ENCODE measurements at regions not wholly inside any gene's neighbourhood (a gene's known extent, or its start where the extent isn't known, plus 50 kb on each side); places are given as distances from the start of the nearest gene placed in this dataset.

DNA sequence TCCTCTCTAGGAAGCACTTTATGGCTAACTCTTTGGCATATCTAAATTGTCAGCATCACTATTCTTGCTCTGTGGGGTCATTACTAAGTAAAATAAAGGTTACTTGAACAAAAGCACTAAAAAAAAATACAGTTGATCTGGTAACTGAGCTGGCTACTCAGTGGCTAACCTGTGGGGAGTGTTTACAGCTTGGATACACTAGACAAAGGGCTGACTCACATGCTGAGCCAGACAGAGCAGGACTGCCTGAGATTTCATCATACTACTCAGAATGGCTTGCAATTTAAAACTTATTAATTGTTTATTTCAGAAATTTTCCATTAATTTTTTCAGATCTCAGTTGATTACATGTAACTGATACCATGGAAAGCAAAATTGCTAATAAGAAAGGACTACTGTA is 1690.4 kb upstream of the SLC39A10 start:
- Histone ChIP-seq H3K27ac (ENCODE audit: low read length) (no peak overlapping the region), H3K4me1 (ENCODE audit: control insufficient read depth in 1 of 2, extremely low read depth in 1 of 2, insufficient read depth in 2 of 2, low read length in 2 of 2) (no peaks in the 10 kb centered on the region), H3K9me3 (no peaks in the 10 kb centered on the region), H3K36me3 (ENCODE audit: control insufficient read depth in 2 of 2, extremely low read depth in 1 of 2, insufficient read depth in 1 of 2, low read length in 1 of 2) (no peaks in the 10 kb centered on the region), H3K4me3 (ENCODE audit: control insufficient read depth in 1 of 2, extremely low read depth in 1 of 2, low read length in 1 of 2) (no peak overlapping the region), H3K27me3 (replicated peaks in 1 of 2; ENCODE audit: control insufficient read depth in 2 of 2, extremely low read depth in 1 of 2, insufficient read depth in 2 of 2, low read length in 1 of 2) (no peaks in the 10 kb centered on the region)
- no peaks in the 10 kb centered on the region for H3K27me3 Mint-ChIP-seq
- H3K9me3 Mint-ChIP-seq = peaks cover 0 to 4% (median 1%) of the 10 kb centered on the region in 3 donors
- DNase-seq (no peak), ATAC-seq (replicated peaks in 1 of 4) (no peak)
- no peaks in the 10 kb centered on the region for H3K36me3 Mint-ChIP-seq
- no peak overlapping the region for H3K4me3 Mint-ChIP-seq
- no peaks in the 10 kb centered on the region for H3K4me1 Mint-ChIP-seq
- POLR2A ChIA-PET = no interaction called here
- H3K27ac Mint-ChIP-seq = no peak overlapping the region
- CTCF ChIA-PET = no interaction called here

DNA sequence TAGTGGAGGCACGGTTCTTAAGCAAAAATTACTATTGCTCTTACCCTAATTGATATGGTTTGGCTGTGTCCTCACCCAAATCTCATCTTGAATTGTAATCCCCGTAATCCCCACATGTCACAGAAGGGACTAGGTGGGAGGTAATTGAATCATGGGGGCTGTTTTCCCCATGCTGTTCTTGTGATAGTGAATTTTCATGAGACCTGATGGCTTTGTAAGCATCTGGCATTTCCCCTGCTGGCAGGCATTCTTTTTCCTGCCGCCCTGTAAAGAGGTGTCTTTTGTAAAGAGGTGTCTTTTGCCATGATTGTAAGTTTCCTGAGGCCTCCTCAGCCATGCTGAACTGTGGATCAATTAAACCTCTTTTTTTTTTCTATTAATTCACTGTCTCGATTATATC is 1691.8 kb upstream of the SLC39A10 start:
- DNase-seq = no peak

DNA sequence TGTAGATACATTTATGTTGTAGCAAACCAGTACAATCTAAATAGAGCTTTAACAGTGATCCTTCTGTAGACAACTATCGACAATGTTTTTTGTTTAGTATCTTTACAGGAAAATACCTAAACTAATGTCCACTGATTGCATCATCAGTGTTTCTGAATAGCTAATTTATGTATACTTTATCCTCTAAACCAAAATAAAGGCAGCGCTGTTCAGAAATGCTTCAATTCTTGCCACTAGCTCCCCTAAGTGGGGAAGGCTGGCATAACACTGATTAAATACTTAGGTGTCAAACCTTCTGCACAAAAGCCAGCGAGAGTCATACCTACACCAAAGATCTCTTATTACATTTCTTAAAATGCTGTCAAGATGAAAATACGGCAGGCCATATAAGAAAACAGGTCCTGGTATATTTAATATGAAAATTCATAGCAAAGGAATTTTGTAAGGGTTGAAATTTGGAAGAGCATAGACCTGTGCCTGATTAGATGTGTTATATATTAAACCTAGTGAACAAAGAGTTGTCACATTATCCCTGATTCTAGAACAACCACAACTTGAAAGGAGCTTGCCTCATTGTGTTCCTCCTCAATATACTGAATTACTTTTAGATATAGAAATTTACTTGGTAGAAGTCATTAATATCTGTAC is 1693.4 kb upstream of the SLC39A10 start:
- H3K27ac ChIP-seq (ENCODE audit: low read length) = no peak overlapping the region
- no CpG with 5 or more reads among the region's 4 CpGs for WGBS (ENCODE audit: insufficient coverage)
- H3K27me3 Mint-ChIP-seq = no peaks in the 10 kb centered on the region
- no peaks in the 10 kb centered on the region for H3K4me1 Mint-ChIP-seq
- H3K9me3 ChIP-seq = no peaks in the 10 kb centered on the region
- H3K27ac Mint-ChIP-seq = no peak overlapping the region
- ChIA-PET POLR2A (no interaction called here), CTCF (no interaction called here)
- no peaks in the 10 kb centered on the region for H3K9me3 Mint-ChIP-seq
- no peaks in the 10 kb centered on the region for H3K27me3 ChIP-seq (replicated peaks in 1 of 2; ENCODE audit: control insufficient read depth in 2 of 2, extremely low read depth in 1 of 2, insufficient read depth in 2 of 2, low read length in 1 of 2)
- no peaks in the 10 kb centered on the region for H3K36me3 ChIP-seq (ENCODE audit: control insufficient read depth in 2 of 2, extremely low read depth in 1 of 2, insufficient read depth in 1 of 2, low read length in 1 of 2)
- DNase-seq = no peak
- no peak for ATAC-seq (replicated peaks in 1 of 4)
- H3K4me1 ChIP-seq (ENCODE audit: control insufficient read depth in 1 of 2, extremely low read depth in 1 of 2, insufficient read depth in 2 of 2, low read length in 2 of 2) = no peaks in the 10 kb centered on the region
- H3K4me3 Mint-ChIP-seq = no peak overlapping the region
- no peak overlapping the region for H3K4me3 ChIP-seq (ENCODE audit: control insufficient read depth in 1 of 2, extremely low read depth in 1 of 2, low read length in 1 of 2)
- H3K36me3 Mint-ChIP-seq = no peaks in the 10 kb centered on the region

More for the DNA sequence above, 1691.8 kb upstream of the SLC39A10 start:
- Histone ChIP-seq H3K27me3 (replicated peaks in 1 of 2; ENCODE audit: control insufficient read depth in 2 of 2, extremely low read depth in 1 of 2, insufficient read depth in 2 of 2, low read length in 1 of 2) (no peaks in the 10 kb centered on the region), H3K27ac (ENCODE audit: low read length) (no peak overlapping the region), H3K36me3 (ENCODE audit: control insufficient read depth in 2 of 2, extremely low read depth in 1 of 2, insufficient read depth in 1 of 2, low read length in 1 of 2) (no peaks in the 10 kb centered on the region), H3K4me1 (ENCODE audit: control insufficient read depth in 1 of 2, extremely low read depth in 1 of 2, insufficient read depth in 2 of 2, low read length in 2 of 2) (no peaks in the 10 kb centered on the region), H3K9me3 (no peaks in the 10 kb centered on the region), H3K4me3 (ENCODE audit: control insufficient read depth in 1 of 2, extremely low read depth in 1 of 2, low read length in 1 of 2) (no peak overlapping the region)
- 57% methylated on average over 1 of the region's 4 CpGs for whole genome bisulfite sequencing (ENCODE audit: insufficient coverage)
- Mint-ChIP-seq H3K4me3 (no peak overlapping the region), H3K9me3 (peaks cover 0 to 4% (median 1%) of the 10 kb centered on the region in 3 donors), H3K4me1 (no peaks in the 10 kb centered on the region), H3K27me3 (no peaks in the 10 kb centered on the region), H3K36me3 (no peaks in the 10 kb centered on the region), H3K27ac (no peak overlapping the region)
- POLR2A ChIA-PET = no interaction called here
- ATAC-seq (replicated peaks in 1 of 4) = no peak
- CTCF ChIA-PET = no interaction called here

DNA sequence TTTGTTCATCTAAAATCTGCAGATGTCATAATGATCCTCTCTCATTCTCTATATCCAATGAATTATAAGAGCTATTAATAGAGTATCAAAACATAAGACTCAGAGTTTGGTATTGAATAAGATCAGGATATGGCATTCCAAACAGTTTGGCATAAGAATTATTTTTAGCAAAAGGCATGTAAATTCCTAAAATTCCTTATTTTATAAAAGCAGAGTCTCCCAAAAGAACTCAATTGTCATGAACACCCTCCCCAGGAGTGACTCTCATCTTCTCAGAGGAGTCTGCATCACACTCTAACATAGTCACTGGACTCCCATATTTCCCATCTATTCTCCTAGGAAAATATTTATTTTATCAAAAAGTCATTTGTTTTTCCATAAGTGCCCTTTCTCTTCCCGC is 1710.2 kb upstream of the SLC39A10 start:
- Histone ChIP-seq H3K27me3 (replicated peaks in 1 of 2; ENCODE audit: control insufficient read depth in 2 of 2, extremely low read depth in 1 of 2, insufficient read depth in 2 of 2, low read length in 1 of 2) (no peaks in the 10 kb centered on the region), H3K4me1 (ENCODE audit: control insufficient read depth in 1 of 2, extremely low read depth in 1 of 2, insufficient read depth in 2 of 2, low read length in 2 of 2) (no peaks in the 10 kb centered on the region), H3K36me3 (ENCODE audit: control insufficient read depth in 2 of 2, extremely low read depth in 1 of 2, insufficient read depth in 1 of 2, low read length in 1 of 2) (no peaks in the 10 kb centered on the region), H3K27ac (ENCODE audit: low read length) (no peak overlapping the region), H3K4me3 (ENCODE audit: control insufficient read depth in 1 of 2, extremely low read depth in 1 of 2, low read length in 1 of 2) (no peak overlapping the region), H3K9me3 (no peaks in the 10 kb centered on the region)
- DNase-seq (no peak), ATAC-seq (replicated peaks in 1 of 4) (no peak)
- Mint-ChIP-seq H3K27ac (no peak overlapping the region), H3K4me1 (no peaks in the 10 kb centered on the region), H3K4me3 (no peak overlapping the region), H3K36me3 (no peaks in the 10 kb centered on the region), H3K27me3 (no peaks in the 10 kb centered on the region), H3K9me3 (no peaks in the 10 kb centered on the region)
- POLR2A ChIA-PET = no interaction called here
- CTCF ChIA-PET = no interaction called here
- WGBS (ENCODE audit: insufficient coverage) = no CpG with 5 or more reads among the region's 1 CpG

DNA sequence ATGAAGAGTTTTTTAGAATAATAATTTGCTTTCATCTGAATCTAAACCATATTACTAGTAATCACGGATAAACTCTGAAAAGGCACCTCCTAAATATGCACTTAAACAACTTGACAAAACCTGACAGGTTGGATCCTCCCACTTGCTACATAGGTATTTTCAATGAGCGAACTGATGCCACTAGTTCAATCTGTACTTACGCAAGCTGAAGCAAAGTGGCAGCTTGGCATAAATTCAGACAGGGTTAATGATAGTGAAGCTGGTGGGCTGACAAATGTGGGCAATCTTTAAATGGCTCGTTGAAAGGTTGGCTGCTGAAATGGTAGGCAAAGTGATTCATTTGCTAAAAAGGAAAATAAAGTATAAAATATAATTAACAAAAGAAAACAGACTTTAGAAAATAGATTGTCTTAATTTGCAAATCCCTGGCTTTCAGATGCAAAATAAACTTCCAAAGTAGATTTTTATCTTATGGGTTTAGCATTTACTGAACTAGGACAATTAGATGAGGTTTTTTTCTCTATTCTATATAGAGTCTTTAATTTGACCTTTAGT is 1713.5 kb upstream of the SLC39A10 start:
- Mint-ChIP-seq H3K4me3 (no peak overlapping the region), H3K9me3 (no peaks in the 10 kb centered on the region), H3K27ac (no peak overlapping the region), H3K27me3 (no peaks in the 10 kb centered on the region), H3K4me1 (no peaks in the 10 kb centered on the region), H3K36me3 (no peaks in the 10 kb centered on the region)
- no peaks in the 10 kb centered on the region for H3K36me3 ChIP-seq (ENCODE audit: control insufficient read depth in 2 of 2, extremely low read depth in 1 of 2, insufficient read depth in 1 of 2, low read length in 1 of 2)
- no peaks in the 10 kb centered on the region for H3K27me3 ChIP-seq (replicated peaks in 1 of 2; ENCODE audit: control insufficient read depth in 2 of 2, extremely low read depth in 1 of 2, insufficient read depth in 2 of 2, low read length in 1 of 2)
- H3K4me1 ChIP-seq (ENCODE audit: control insufficient read depth in 1 of 2, extremely low read depth in 1 of 2, insufficient read depth in 2 of 2, low read length in 2 of 2) = no peaks in the 10 kb centered on the region
- no peak for DNase-seq
- no peak overlapping the region for H3K4me3 ChIP-seq (ENCODE audit: control insufficient read depth in 1 of 2, extremely low read depth in 1 of 2, low read length in 1 of 2)
- no peaks in the 10 kb centered on the region for H3K9me3 ChIP-seq
- H3K27ac ChIP-seq (ENCODE audit: low read length) = no peak overlapping the region
- no peak for ATAC-seq (replicated peaks in 1 of 4)
- POLR2A ChIA-PET = no interaction called here
- CTCF ChIA-PET = no interaction called here
- WGBS (ENCODE audit: insufficient coverage) = 90% methylated on average over 2 of the region's 4 CpGs

DNA sequence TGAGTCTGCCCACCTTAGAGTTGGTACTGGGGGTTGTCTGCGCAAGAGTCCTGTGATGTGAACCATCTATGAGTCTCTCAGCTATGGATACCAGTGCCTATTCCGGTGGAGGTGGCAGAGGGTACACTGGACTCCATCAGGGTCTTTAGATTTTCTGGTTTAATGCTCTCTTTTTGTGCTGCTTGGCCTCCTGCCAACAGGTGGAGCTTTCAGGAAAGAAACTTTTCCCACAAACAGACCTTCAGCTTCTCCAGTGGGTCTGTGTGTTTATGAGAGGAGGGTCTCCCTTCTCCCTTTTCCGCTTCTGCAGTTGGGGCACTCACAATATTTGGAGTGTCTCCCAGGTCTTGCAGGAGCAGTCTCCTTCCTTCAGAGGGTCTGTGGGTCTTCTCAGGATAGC is 1721.9 kb upstream of the SLC39A10 start:
- WGBS (ENCODE audit: insufficient coverage) = 85% methylated on average over 2 of the region's 3 CpGs
- H3K4me3 ChIP-seq (ENCODE audit: control insufficient read depth in 1 of 2, extremely low read depth in 1 of 2, low read length in 1 of 2) = no peak overlapping the region
- H3K36me3 ChIP-seq (ENCODE audit: control insufficient read depth in 2 of 2, extremely low read depth in 1 of 2, insufficient read depth in 1 of 2, low read length in 1 of 2) = no peaks in the 10 kb centered on the region
- Mint-ChIP-seq H3K27ac (no peak overlapping the region), H3K9me3 (no peaks in the 10 kb centered on the region), H3K4me3 (no peak overlapping the region), H3K4me1 (no peaks in the 10 kb centered on the region), H3K27me3 (no peaks in the 10 kb centered on the region), H3K36me3 (no peaks in the 10 kb centered on the region)
- ChIA-PET CTCF (no interaction called here), POLR2A (no interaction called here)
- H3K9me3 ChIP-seq = no peaks in the 10 kb centered on the region
- H3K27me3 ChIP-seq (replicated peaks in 1 of 2; ENCODE audit: control insufficient read depth in 2 of 2, extremely low read depth in 1 of 2, insufficient read depth in 2 of 2, low read length in 1 of 2) = no peaks in the 10 kb centered on the region
- H3K27ac ChIP-seq (ENCODE audit: low read length) = no peak overlapping the region
- no peaks in the 10 kb centered on the region for H3K4me1 ChIP-seq (ENCODE audit: control insufficient read depth in 1 of 2, extremely low read depth in 1 of 2, insufficient read depth in 2 of 2, low read length in 2 of 2)
- DNase-seq (no peak), ATAC-seq (replicated peaks in 1 of 4) (no peak)

DNA sequence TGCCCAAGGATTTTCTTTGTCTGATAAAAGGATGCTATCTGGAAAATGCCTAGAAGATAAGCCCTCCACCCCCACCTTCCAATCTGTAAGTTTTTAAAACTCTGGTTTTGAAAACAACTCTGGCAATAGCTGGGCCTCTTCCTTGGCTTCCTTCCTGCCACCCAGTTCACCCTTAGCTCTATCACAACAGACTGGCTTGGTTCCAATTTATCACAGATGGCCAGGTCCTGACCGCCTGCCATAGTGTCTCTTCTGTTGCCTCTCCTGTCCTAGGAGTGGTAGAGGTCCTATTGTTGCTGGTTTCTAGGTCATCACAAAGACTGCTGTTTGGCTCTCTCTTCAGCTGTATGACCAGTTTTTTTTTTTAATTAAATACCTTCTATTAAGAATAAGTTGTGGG is 1727.9 kb upstream of the SLC39A10 start:
- Mint-ChIP-seq H3K27me3 (no peaks in the 10 kb centered on the region), H3K27ac (no peak overlapping the region), H3K9me3 (no peaks in the 10 kb centered on the region), H3K36me3 (no peaks in the 10 kb centered on the region), H3K4me1 (no peaks in the 10 kb centered on the region), H3K4me3 (no peak overlapping the region)
- ChIA-PET CTCF (interaction anchor here in 1 of 2 donors (0.6 kb wide), 1 partner anchor 94 kb away, joined by 3 read pairs; no protein-coding TSS in a partner anchor), POLR2A (no interaction called here)
- Histone ChIP-seq H3K27me3 (replicated peaks in 1 of 2; ENCODE audit: control insufficient read depth in 2 of 2, extremely low read depth in 1 of 2, insufficient read depth in 2 of 2, low read length in 1 of 2) (no peaks in the 10 kb centered on the region), H3K36me3 (ENCODE audit: control insufficient read depth in 2 of 2, extremely low read depth in 1 of 2, insufficient read depth in 1 of 2, low read length in 1 of 2) (no peaks in the 10 kb centered on the region), H3K27ac (ENCODE audit: low read length) (no peak overlapping the region), H3K4me3 (ENCODE audit: control insufficient read depth in 1 of 2, extremely low read depth in 1 of 2, low read length in 1 of 2) (no peak overlapping the region), H3K9me3 (no peaks in the 10 kb centered on the region), H3K4me1 (ENCODE audit: control insufficient read depth in 1 of 2, extremely low read depth in 1 of 2, insufficient read depth in 2 of 2, low read length in 2 of 2) (no peaks in the 10 kb centered on the region)
- ATAC-seq (replicated peaks in 1 of 4) (no peak), DNase-seq (no peak)
- no CpG with 5 or more reads among the region's 1 CpG for WGBS (ENCODE audit: insufficient coverage)

Data from T-cell (primary cell).